ENCODE measurements at regions not wholly inside any gene's neighbourhood (a gene's known extent, or its start where the extent isn't known, plus 50 kb on each side); places are given as distances from the start of the nearest gene placed in this dataset.

- Histone ChIP-seq H3K9me3 (ENCODE audit: insufficient read depth, low read depth, low read length) (peaks cover 2% of the 10 kb centered on the region), H3K4me1 (ENCODE audit: control insufficient read depth in 1 of 2, insufficient read depth in 2 of 2, low read length in 2 of 2) (no peaks in the 10 kb centered on the region), H3K4ac (ENCODE audit: low read depth, low read length) (no peak overlapping the region), H2AK5ac (ENCODE audit: low read length) (no peak overlapping the region), H3K4me3 (ENCODE audit: low read depth, low read length) (no peak overlapping the region), H3K27ac (ENCODE audit: low read depth, low read length) (no peak overlapping the region), H3K27me3 (ENCODE audit: insufficient read depth, low read length) (peaks cover 15% of the 10 kb centered on the region), H3K9ac (ENCODE audit: low read length) (no peak overlapping the region), H4K91ac (ENCODE audit: low read depth, low read length) (no peak overlapping the region), H4K8ac (ENCODE audit: low read depth, low read length) (no peak overlapping the region), H4K12ac (ENCODE audit: low read depth, low read length) (no peak overlapping the region), H2BK120ac (ENCODE audit: insufficient read depth, low read length, poor library complexity) (no peak overlapping the region), H2BK5ac (ENCODE audit: low read depth, low read length, poor library complexity) (no peak overlapping the region), H2AFZ (ENCODE audit: insufficient read depth, low read length, poor library complexity) (no peak overlapping the region), H2BK12ac (ENCODE audit: low read length) (no peak overlapping the region), H3K4me2 (ENCODE audit: low read length) (no peak overlapping the region), H3K18ac (ENCODE audit: low read length) (no peak overlapping the region), H3K36me3 (ENCODE audit: control insufficient read depth in 1 of 2, insufficient read depth in 2 of 2, low read length in 2 of 2) (no peaks in the 10 kb centered on the region), H3K79me1 (ENCODE audit: low read length) (no peaks in the 10 kb centered on the region), H3K23ac (ENCODE audit: low read length) (no peak overlapping the region), H3K79me2 (ENCODE audit: control insufficient read depth, insufficient read depth, low read length, poor library complexity) (no peaks in the 10 kb centered on the region), H3K14ac (ENCODE audit: low read length) (no peak overlapping the region)
- WGBS (ENCODE audit: extremely low coverage, insufficient coverage, insufficient read length), result no CpG with 5 or more reads among the region's 23 CpGs
- no peak for DNase-seq
Measured at GRCh38 chr22:46076651-46077339, 73.5 kb upstream of the PPARA start.

GRCh38 chr22:46077669-46078099, 72.6 kb upstream of the PPARA start:
- Histone ChIP-seq H2BK5ac (ENCODE audit: low read depth, low read length, poor library complexity) (no peak overlapping the region), H3K27me3 (ENCODE audit: insufficient read depth, low read length) (peaks cover 6% of the 10 kb centered on the region)
- WGBS (ENCODE audit: extremely low coverage, insufficient coverage, insufficient read length), result no CpG with 5 or more reads among the region's 12 CpGs

GRCh38 chr22:46078241-46079092, 71.9 kb upstream of the PPARA start:
- no peaks in the 10 kb centered on the region for H3K79me2 ChIP-seq (ENCODE audit: control insufficient read depth, insufficient read depth, low read length, poor library complexity)
- no peak overlapping the region for H3K4me2 ChIP-seq (ENCODE audit: low read length)
- no peak overlapping the region for H3K14ac ChIP-seq (ENCODE audit: low read length)
- H2BK12ac ChIP-seq (ENCODE audit: low read length), result no peak overlapping the region
- H4K12ac ChIP-seq (ENCODE audit: low read depth, low read length), result no peak overlapping the region
- H3K4me1 ChIP-seq (ENCODE audit: control insufficient read depth in 1 of 2, insufficient read depth in 2 of 2, low read length in 2 of 2), result no peaks in the 10 kb centered on the region
- no peak overlapping the region for H2AFZ ChIP-seq (ENCODE audit: insufficient read depth, low read length, poor library complexity)
- H3K36me3 ChIP-seq (ENCODE audit: control insufficient read depth in 1 of 2, insufficient read depth in 2 of 2, low read length in 2 of 2), result no peaks in the 10 kb centered on the region
- WGBS (ENCODE audit: extremely low coverage, insufficient coverage, insufficient read length), result no CpG with 5 or more reads among the region's 40 CpGs
- no peak overlapping the region for H4K91ac ChIP-seq (ENCODE audit: low read depth, low read length)
- no peak overlapping the region for H3K27ac ChIP-seq (ENCODE audit: low read depth, low read length)
- no peak overlapping the region for H2BK120ac ChIP-seq (ENCODE audit: insufficient read depth, low read length, poor library complexity)
- no peak overlapping the region for H2BK5ac ChIP-seq (ENCODE audit: low read depth, low read length, poor library complexity)
- no peak overlapping the region for H2AK5ac ChIP-seq (ENCODE audit: low read length)
- H3K9ac ChIP-seq (ENCODE audit: low read length), result no peak overlapping the region
- H3K18ac ChIP-seq (ENCODE audit: low read length), result no peak overlapping the region
- H3K27me3 ChIP-seq (ENCODE audit: insufficient read depth, low read length), result peaks cover 2% of the 10 kb centered on the region
- no peaks in the 10 kb centered on the region for H3K9me3 ChIP-seq (ENCODE audit: insufficient read depth, low read depth, low read length)
- H3K79me1 ChIP-seq (ENCODE audit: low read length), result no peaks in the 10 kb centered on the region
- no peak overlapping the region for H4K8ac ChIP-seq (ENCODE audit: low read depth, low read length)
- no peak overlapping the region for H3K4ac ChIP-seq (ENCODE audit: low read depth, low read length)
- no peak overlapping the region for H3K23ac ChIP-seq (ENCODE audit: low read length)
- no peak overlapping the region for H3K4me3 ChIP-seq (ENCODE audit: low read depth, low read length)
- DNase-seq, result no peak

More at GRCh38 chr22:46077669-46078099, 72.6 kb upstream of the PPARA start:
- Histone ChIP-seq H2BK120ac (ENCODE audit: insufficient read depth, low read length, poor library complexity) (no peak overlapping the region), H4K12ac (ENCODE audit: low read depth, low read length) (no peak overlapping the region), H3K18ac (ENCODE audit: low read length) (no peak overlapping the region), H3K79me2 (ENCODE audit: control insufficient read depth, insufficient read depth, low read length, poor library complexity) (no peaks in the 10 kb centered on the region), H3K79me1 (ENCODE audit: low read length) (no peaks in the 10 kb centered on the region), H3K9ac (ENCODE audit: low read length) (no peak overlapping the region), H3K4me1 (ENCODE audit: control insufficient read depth in 1 of 2, insufficient read depth in 2 of 2, low read length in 2 of 2) (no peaks in the 10 kb centered on the region), H3K9me3 (ENCODE audit: insufficient read depth, low read depth, low read length) (no peaks in the 10 kb centered on the region), H2BK12ac (ENCODE audit: low read length) (no peak overlapping the region), H3K4me3 (ENCODE audit: low read depth, low read length) (no peak overlapping the region), H3K23ac (ENCODE audit: low read length) (no peak overlapping the region), H3K4me2 (ENCODE audit: low read length) (no peak overlapping the region), H2AFZ (ENCODE audit: insufficient read depth, low read length, poor library complexity) (no peak overlapping the region), H3K4ac (ENCODE audit: low read depth, low read length) (no peak overlapping the region), H3K14ac (ENCODE audit: low read length) (no peak overlapping the region), H3K27ac (ENCODE audit: low read depth, low read length) (no peak overlapping the region), H3K36me3 (ENCODE audit: control insufficient read depth in 1 of 2, insufficient read depth in 2 of 2, low read length in 2 of 2) (no peaks in the 10 kb centered on the region), H2AK5ac (ENCODE audit: low read length) (no peak overlapping the region), H4K91ac (ENCODE audit: low read depth, low read length) (no peak overlapping the region), H4K8ac (ENCODE audit: low read depth, low read length) (no peak overlapping the region)
- DNase-seq, result no peak

- H2AFZ ChIP-seq (ENCODE audit: insufficient read depth, low read length, poor library complexity), result no peak overlapping the region
- H2BK12ac ChIP-seq (ENCODE audit: low read length), result no peak overlapping the region
- H2AK5ac ChIP-seq (ENCODE audit: low read length), result no peak overlapping the region
- no peak overlapping the region for H4K12ac ChIP-seq (ENCODE audit: low read depth, low read length)
- H3K9me3 ChIP-seq (ENCODE audit: insufficient read depth, low read depth, low read length), result no peaks in the 10 kb centered on the region
- no peak overlapping the region for H3K4ac ChIP-seq (ENCODE audit: low read depth, low read length)
- no peaks in the 10 kb centered on the region for H3K36me3 ChIP-seq (ENCODE audit: control insufficient read depth in 1 of 2, insufficient read depth in 2 of 2, low read length in 2 of 2)
- no peak overlapping the region for H4K91ac ChIP-seq (ENCODE audit: low read depth, low read length)
- no peak overlapping the region for H3K14ac ChIP-seq (ENCODE audit: low read length)
- H3K79me1 ChIP-seq (ENCODE audit: low read length), result no peaks in the 10 kb centered on the region
- H3K4me3 ChIP-seq (ENCODE audit: low read depth, low read length), result no peak overlapping the region
- no peaks in the 10 kb centered on the region for H3K79me2 ChIP-seq (ENCODE audit: control insufficient read depth, insufficient read depth, low read length, poor library complexity)
- no peak overlapping the region for H3K23ac ChIP-seq (ENCODE audit: low read length)
- WGBS (ENCODE audit: extremely low coverage, insufficient coverage, insufficient read length), result no CpG with 5 or more reads among the region's 21 CpGs
- H3K27me3 ChIP-seq (ENCODE audit: insufficient read depth, low read length), result no peaks in the 10 kb centered on the region
- no peaks in the 10 kb centered on the region for H3K4me1 ChIP-seq (ENCODE audit: control insufficient read depth in 1 of 2, insufficient read depth in 2 of 2, low read length in 2 of 2)
- H3K27ac ChIP-seq (ENCODE audit: low read depth, low read length), result no peak overlapping the region
- no peak overlapping the region for H3K4me2 ChIP-seq (ENCODE audit: low read length)
- H2BK120ac ChIP-seq (ENCODE audit: insufficient read depth, low read length, poor library complexity), result no peak overlapping the region
- no peak overlapping the region for H4K8ac ChIP-seq (ENCODE audit: low read depth, low read length)
- no peak for DNase-seq
- H2BK5ac ChIP-seq (ENCODE audit: low read depth, low read length, poor library complexity), result no peak overlapping the region
- no peak overlapping the region for H3K9ac ChIP-seq (ENCODE audit: low read length)
- H3K18ac ChIP-seq (ENCODE audit: low read length), result no peak overlapping the region
Measured at GRCh38 chr22:46079093-46079860, 71.0 kb upstream of the PPARA start.

All from trophoblast cell (in vitro differentiated cells and primary cell).